ENCODE measurements at regions not wholly inside any gene's neighbourhood (a gene's known extent, or its start where the extent isn't known, plus 50 kb on each side); places are given as distances from the start of the nearest gene placed in this dataset.
"Not testable (repeated sequence)": the region's sequence is repeated elsewhere in the genome, so short reads cannot be mapped to it uniquely, and the experiment has no call there.

DNA sequence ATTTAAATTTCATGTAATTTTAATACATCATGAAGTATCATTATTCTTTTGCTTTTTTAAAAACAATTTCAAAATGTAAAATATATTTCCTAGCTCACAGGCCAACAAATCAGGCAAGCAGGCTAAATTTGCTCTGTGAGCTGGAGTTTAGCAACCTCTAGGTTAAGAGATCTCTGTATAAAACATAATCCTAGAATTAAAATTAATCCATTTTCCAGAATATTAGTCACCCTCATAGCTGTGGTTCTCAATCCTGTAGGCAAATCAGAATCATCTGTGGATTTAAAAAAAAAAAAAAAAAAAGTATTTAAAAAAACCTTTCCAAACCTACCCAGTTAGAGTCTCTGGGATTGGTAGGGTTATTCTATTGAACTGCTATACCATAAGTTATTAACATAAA is 209.7 kb downstream of the MINAR1 start (continued):
- TF ChIP-seq, protein P1, sequence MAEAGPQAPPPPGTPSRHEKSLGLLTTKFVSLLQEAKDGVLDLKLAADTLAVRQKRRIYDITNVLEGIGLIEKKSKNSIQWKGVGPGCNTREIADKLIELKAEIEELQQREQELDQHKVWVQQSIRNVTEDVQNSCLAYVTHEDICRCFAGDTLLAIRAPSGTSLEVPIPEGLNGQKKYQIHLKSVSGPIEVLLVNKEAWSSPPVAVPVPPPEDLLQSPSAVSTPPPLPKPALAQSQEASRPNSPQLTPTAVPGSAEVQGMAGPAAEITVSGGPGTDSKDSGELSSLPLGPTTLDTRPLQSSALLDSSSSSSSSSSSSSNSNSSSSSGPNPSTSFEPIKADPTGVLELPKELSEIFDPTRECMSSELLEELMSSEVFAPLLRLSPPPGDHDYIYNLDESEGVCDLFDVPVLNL (CRISPR knock-in tag; IDR thresholded peaks at IDR 0.05; ENCODE audit: borderline replicate concordance, low read depth): no peak
- TF ChIP-seq ZBTB21 (CRISPR knock-in tag; IDR thresholded peaks at IDR 0.05; ENCODE audit: borderline replicate concordance) (no peak), ZNF416 (CRISPR knock-in tag; IDR thresholded peaks at IDR 0.05) (no peak)
- TF ChIP-seq, protein P2, sequence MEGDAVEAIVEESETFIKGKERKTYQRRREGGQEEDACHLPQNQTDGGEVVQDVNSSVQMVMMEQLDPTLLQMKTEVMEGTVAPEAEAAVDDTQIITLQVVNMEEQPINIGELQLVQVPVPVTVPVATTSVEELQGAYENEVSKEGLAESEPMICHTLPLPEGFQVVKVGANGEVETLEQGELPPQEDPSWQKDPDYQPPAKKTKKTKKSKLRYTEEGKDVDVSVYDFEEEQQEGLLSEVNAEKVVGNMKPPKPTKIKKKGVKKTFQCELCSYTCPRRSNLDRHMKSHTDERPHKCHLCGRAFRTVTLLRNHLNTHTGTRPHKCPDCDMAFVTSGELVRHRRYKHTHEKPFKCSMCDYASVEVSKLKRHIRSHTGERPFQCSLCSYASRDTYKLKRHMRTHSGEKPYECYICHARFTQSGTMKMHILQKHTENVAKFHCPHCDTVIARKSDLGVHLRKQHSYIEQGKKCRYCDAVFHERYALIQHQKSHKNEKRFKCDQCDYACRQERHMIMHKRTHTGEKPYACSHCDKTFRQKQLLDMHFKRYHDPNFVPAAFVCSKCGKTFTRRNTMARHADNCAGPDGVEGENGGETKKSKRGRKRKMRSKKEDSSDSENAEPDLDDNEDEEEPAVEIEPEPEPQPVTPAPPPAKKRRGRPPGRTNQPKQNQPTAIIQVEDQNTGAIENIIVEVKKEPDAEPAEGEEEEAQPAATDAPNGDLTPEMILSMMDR (IDR thresholded peaks at IDR 0.05): no peak

DNA sequence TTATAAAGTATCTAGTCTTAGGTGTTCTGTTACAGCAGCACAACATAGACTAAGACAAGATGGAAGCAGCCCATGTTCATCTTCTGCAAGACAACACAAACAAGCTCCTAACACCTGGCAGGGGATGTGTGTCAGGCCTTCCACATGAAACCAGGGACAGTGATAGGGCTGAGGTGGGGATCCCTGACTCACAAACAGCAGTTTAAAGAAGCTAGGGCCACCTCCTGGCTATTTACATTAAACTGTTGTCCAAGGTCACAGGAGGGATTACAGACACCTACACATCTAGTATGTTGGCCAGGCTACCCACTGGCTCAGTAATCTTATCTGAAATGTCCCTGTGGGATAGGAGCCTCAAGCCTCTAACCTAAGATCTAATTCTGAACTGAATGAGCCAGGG is 211.3 kb downstream of the MINAR1 start:
- ChIA-PET CTCF (no interaction called here), POLR2A (no interaction called here)
- DNase-seq (ENCODE audit: low spot score): no peak
- no peak for TF ChIP-seq TCF7 (CRISPR knock-in tag; IDR thresholded peaks at IDR 0.05; ENCODE audit: low read depth)
- H3K27me3 Mint-ChIP-seq (ENCODE audit: low read depth): peaks cover 2% of the 10 kb centered on the region; the same call in 1 of the 2 replicates
- no peak overlapping the region for H3K4me3 Mint-ChIP-seq
- peaks cover 7% of the 10 kb centered on the region for H3K36me3 Mint-ChIP-seq
- no peak overlapping the region for H3K27ac Mint-ChIP-seq
- no peaks in the 10 kb centered on the region for H3K4me1 Mint-ChIP-seq
- H3K9me3 Mint-ChIP-seq: peaks cover 32% of the 10 kb centered on the region
- ATAC-seq: no peak

DNA sequence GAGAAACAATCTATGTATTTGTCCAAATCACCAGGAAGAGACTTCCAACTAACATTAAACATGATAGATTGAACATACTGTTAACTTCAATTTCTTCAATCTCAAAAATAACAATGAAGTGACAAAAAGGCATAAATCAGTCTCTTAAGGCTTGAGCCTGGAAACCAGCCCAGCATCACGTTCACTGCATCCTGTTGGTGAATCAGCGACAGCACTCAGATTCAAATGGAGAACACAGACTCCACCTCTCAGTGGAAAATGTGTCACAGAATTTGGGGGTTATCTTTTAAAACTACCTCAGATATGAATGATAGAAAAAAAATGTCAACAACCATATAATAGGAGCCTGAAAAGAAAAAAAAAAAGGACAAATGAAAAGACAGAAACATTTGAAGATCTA is 212.0 kb downstream of the MINAR1 start:
- DNase-seq (ENCODE audit: low spot score) (no peak), ATAC-seq (no peak)
- peaks cover 7% of the 10 kb centered on the region for H3K36me3 Mint-ChIP-seq
- H3K27ac Mint-ChIP-seq: no peak overlapping the region
- peaks cover 32% of the 10 kb centered on the region for H3K9me3 Mint-ChIP-seq
- no peak overlapping the region for H3K4me3 Mint-ChIP-seq
- H3K27me3 Mint-ChIP-seq (ENCODE audit: low read depth): peaks cover 2% of the 10 kb centered on the region; the same call in 1 of the 2 replicates
- CTCF ChIA-PET: no interaction called here
- no peaks in the 10 kb centered on the region for H3K4me1 Mint-ChIP-seq
- TF ChIP-seq TCF7 (CRISPR knock-in tag; IDR thresholded peaks at IDR 0.05; ENCODE audit: low read depth) (no peak), NR1H2 (CRISPR knock-in tag; IDR thresholded peaks at IDR 0.05) (no peak), NFYB (CRISPR knock-in tag; conservative IDR thresholded peaks at IDR 0.05; ENCODE audit: low read depth) (no peak), NFATC4 (CRISPR knock-in tag; IDR thresholded peaks at IDR 0.05) (no peak), CBFB (CRISPR knock-in tag; IDR thresholded peaks at IDR 0.05; ENCODE audit: low read depth) (no peak), TP53 (CRISPR knock-in tag; IDR thresholded peaks at IDR 0.05) (no peak)
- TF ChIP-seq, protein P3, sequence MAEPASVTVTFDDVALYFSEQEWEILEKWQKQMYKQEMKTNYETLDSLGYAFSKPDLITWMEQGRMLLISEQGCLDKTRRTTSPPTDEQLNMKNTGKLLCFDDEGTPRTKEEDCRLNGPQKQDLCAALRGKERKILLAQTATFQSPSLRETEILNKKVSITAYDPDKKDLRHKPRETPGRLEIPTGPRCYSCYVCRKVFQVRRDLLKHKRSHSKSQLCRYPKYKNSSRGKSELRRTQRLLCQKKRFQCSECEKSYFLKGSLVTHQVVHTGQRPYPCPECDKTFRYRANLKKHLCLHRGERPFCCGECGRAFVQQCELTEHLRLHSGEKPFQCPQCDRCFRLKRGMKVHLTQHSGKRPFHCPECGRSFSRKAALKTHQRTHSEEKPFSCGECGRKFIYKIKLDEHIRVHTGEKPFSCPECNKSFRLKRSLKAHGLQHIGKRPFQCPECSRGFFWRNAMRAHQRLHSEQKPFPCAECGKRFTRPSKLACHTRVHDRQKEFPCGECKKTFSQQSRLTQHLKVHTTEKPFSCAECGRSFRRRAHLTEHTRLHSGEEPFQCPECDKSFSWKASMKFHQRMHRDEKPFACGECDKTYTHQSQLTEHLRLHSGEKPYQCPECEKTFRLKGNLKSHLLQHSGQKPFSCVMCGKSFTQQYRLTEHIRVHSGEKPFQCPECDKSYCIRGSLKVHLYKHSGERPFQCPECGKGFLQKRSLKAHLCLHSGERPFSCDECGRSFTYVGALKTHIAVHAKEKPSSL (CRISPR knock-in tag; conservative IDR thresholded peaks at IDR 0.05): no peak
- TF ChIP-seq, protein P4, sequence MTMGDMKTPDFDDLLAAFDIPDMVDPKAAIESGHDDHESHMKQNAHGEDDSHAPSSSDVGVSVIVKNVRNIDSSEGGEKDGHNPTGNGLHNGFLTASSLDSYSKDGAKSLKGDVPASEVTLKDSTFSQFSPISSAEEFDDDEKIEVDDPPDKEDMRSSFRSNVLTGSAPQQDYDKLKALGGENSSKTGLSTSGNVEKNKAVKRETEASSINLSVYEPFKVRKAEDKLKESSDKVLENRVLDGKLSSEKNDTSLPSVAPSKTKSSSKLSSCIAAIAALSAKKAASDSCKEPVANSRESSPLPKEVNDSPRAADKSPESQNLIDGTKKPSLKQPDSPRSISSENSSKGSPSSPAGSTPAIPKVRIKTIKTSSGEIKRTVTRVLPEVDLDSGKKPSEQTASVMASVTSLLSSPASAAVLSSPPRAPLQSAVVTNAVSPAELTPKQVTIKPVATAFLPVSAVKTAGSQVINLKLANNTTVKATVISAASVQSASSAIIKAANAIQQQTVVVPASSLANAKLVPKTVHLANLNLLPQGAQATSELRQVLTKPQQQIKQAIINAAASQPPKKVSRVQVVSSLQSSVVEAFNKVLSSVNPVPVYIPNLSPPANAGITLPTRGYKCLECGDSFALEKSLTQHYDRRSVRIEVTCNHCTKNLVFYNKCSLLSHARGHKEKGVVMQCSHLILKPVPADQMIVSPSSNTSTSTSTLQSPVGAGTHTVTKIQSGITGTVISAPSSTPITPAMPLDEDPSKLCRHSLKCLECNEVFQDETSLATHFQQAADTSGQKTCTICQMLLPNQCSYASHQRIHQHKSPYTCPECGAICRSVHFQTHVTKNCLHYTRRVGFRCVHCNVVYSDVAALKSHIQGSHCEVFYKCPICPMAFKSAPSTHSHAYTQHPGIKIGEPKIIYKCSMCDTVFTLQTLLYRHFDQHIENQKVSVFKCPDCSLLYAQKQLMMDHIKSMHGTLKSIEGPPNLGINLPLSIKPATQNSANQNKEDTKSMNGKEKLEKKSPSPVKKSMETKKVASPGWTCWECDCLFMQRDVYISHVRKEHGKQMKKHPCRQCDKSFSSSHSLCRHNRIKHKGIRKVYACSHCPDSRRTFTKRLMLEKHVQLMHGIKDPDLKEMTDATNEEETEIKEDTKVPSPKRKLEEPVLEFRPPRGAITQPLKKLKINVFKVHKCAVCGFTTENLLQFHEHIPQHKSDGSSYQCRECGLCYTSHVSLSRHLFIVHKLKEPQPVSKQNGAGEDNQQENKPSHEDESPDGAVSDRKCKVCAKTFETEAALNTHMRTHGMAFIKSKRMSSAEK (CRISPR knock-in tag; IDR thresholded peaks at IDR 0.05; ENCODE audit: borderline replicate concordance): no peak
- POLR2A ChIA-PET: no interaction called here

DNA sequence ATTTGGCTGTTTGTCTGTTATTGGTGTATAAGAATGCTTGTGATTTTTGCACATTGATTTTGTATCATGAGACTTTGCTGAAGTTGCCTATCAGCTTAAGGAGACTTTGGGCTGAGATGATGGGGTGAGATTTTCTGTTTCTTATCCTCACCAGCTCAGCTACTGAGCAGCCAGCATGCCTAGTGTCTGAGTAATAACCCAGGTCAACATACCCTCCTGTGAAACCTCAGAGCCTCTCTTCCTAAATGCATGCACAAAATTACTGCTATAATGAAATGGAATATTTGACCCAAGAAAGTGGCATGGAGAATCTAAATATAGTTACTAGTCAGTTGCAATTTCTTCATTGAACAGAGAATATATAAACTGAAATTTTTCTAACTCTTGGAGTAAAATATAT is 220.8 kb downstream of the MINAR1 start:
- CTCF ChIA-PET: interaction anchor here (3.1 kb wide), 1 partner anchor 56 kb away, joined by 9 read pairs; no protein-coding TSS in a partner anchor
- H3K9me3 Mint-ChIP-seq; H3K27me3 Mint-ChIP-seq (ENCODE audit: low read depth); H3K4me1 Mint-ChIP-seq; H3K27ac Mint-ChIP-seq; DNase-seq (ENCODE audit: low spot score); H3K4me3 Mint-ChIP-seq; POLR2A ChIA-PET; H3K36me3 Mint-ChIP-seq; ATAC-seq: not testable (repeated sequence)

Measured in WTC11 (cell line).